Stimulated activated CD8-positive, alpha-beta memory T cell treated with anti-CD3 and anti-CD28 coated beads, Interleukin-4, amount 100 ng/mL, for 48 hours (primary cell): ENCODE measurements at regions not wholly inside any gene's neighbourhood (a gene's known extent, or its start where the extent isn't known, plus 50 kb on each side); places are given as distances from the start of the nearest gene placed in this dataset.

Experiments used
- DNase-seq: peaks from one replicate; pipeline ENCODE4 v3.0.0-alpha.2; 2020

DNA sequence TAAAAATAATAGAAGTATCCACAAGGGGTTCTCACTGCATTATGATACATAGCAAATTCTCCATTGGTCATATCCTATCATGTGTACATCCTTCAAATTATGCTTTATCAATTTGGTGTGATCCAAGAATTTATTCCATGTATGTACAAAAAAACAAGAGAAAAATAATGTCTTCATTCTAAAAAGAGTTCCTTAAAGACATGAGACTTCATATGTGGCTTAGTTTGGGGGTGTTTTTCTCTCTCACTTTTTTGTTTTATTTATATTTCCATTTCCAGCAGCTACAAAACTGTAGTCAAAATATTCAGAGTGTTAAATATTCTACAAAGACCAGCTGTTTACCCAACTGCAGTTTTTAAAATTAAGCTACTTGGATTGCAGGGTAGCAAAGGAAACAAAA, 972.0 kb downstream of the DTWD2 start:
- DNase-seq, result no peak

DNA sequence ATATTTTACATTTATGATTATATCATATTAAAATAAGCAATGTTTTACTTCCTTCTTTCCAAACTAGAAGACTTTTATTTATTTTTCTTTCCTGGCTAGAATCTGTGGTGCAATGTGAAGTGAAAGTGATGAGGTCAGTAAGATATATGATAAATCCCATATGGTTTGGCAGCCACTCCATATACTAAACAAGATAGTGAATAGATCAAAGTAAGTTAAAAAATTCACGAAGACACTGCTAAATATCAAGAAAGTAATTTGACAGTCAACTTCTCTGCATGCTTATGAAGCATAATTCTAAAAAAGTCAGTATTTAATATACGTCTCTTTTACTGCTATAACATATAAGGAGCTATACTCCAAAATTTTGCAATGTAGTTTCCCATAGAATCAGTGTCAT, 972.8 kb downstream of the DTWD2 start:
- DNase-seq, result no peak

DNA sequence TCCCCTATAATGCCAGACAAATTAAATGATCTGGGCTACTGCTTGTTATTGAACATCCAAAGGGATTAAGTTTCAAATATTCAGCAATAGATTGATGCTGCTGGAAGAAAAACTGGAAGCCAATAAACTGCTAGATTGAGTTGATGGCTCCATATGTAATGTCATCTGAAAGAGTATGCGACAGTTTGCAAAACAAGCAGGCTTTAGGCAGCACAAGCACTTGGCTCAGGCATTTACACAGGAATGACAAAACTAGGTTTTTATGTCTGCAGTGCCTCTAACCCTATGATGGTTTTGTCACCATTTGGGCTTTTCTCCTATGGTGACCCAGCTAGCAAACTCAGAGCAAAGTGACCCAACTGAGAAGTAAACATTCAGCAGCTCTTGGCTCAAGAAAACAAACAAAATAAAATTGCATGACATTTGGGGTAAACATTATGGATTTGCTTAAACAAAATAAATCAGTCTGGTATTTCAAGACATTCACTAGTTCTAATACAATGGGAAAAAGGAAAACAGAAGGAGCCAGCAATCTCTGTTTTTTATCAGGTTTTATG, 978.5 kb downstream of the DTWD2 start:
- DNase-seq, result no peak

DNA sequence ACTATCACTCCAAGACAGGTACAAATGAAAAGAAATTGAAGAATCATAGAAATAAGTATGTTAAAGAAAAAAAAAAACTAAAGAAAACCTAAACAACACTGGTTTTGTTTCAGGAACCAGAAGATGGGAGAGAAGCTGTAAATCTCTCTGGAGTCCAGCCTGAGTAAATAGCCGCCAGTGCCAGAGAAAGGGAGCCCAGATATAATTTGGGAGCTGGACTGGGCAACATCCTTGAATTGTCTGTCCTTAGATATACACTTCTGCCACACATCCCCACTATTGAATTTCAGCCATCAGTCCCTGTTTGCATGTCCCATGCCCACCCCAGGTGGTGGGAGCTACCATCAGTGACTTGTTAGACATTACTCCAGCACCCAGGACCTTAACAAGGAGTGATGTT, 979.6 kb downstream of the DTWD2 start:
- no peak for DNase-seq

DNA sequence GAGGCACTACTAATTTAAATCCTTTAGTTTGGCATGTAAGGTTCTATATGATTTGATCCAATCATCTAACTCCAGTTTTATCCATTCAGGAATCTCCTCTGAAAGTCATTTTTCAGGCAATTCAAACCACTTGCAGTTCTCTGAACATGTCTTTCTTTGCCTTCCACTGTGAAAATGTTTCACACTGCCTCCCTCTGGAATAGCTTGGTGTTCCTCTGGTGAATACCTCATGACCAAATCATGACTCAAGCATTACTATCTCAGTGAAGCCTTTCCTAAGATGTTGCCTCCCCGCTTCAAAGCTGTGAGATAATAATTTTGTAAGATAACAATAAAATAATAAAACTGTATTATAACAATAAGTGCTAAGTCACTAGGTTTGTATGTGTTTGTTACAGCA, 981.1 kb downstream of the DTWD2 start:
- DNase-seq, result no peak

DNA sequence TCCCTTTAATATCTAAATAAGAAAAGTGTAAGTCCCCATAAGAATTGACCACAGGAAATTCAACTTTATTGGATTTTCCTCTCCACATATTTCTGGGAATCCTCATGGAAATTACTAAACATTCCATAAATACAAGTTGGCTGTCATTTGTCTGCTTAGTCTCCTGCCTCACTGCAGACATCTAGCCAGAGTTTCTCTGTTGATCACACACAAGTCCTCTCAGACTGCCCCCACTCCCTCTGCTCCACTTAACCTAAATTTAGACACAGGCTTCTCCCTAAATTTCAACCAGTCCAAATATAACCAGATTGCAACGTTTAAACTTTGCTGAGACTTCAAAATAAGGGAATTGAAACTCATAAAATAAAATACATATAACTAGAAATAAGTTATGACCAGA, 982.1 kb downstream of the DTWD2 start:
- DNase-seq, result no peak

DNA sequence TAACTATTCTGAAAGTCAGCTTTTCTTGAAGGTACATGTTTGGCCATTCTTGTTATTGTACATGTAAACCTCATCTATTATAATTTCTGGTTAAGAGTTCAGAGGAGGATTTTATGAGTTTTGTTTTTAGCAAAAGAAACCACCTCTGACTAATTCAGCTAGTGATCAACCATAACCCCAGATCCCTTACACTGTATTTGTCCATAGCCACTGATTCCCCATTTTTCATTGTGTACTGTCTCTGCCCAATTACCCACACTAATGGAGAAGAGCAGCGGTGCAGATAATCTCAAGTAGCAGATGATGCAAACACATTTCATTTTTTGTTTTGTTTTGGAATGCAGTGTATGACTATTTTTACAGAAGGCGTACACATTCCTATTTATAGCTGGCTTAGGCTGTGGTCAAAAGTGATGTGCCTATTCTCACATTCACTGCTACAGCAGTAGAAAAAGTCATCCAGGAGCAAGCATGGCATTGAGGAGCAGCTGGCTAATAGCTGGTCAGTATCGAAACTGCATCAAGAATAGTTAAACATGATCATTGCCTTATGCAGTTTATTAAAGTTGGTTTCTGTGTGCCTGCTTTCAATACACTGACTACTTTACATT, 988.3 kb downstream of the DTWD2 start:
- DNase-seq, result no peak

DNA sequence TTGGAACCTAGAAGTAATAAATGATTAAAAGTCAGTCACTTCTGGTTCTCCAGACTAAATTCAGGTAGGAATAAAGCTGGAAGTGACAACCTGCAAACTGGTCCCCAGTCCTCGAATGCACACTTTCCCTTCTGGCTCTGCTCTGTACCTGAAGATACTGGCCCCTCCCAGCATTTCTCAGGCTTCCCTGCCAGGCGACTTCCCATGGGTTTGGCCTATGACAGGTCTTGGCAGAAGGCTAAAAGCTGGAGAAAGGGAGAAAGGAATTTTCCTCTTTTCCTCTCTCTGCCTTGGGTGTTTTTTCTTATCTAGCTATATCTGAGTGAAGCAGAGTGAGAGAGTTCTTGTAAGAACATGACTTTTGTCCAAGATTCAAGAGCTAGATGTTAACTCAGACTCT, 1005.7 kb downstream of the DTWD2 start:
- DNase-seq, result no peak

DNA sequence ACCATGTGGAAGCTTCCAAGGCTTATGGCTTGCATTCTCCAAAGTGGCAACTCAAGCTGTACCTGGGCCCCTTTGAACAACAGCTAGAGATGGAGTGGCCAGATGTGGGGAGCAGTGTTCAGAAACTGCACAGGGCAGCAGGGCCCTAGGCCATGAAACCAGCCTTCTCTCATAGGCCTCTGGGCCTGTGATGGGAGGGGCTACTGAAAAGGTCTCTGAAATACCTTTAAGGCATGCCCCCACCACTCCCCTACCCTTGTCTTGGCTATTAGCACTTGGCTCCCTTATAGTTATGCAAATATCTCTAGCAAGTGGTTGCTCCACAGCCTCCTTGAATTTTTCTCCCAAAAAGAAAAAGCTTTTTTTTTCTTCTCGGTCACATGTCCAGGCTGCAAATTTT, 1014.6 kb downstream of the DTWD2 start:
- no peak for DNase-seq

- DNase-seq, result no peak
Observed at GRCh38 chr5:117955831-117956230, 1032.5 kb downstream of the DTWD2 start.

- no peak for DNase-seq
Observed at GRCh38 chr5:117954331-117954730, 1034.0 kb downstream of the DTWD2 start.

DNA sequence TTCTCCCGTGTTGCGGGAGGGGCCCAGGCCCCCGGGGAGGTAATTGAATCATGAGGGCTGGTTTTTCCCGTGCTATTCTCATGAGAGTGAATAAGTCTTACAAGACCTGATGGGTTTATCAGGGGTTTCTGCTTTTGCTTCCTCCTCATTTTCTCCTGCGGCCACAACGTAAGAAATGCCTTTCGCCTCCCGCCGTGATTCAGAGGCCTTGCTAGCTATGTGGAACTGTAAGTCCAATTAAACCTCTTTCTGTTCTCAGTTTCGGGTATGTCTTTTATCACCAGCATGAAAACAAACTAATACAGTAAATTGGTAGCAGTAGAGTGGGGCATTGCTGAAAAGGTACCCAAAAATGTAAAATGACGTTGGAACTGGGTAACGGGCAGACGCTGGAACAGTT, 1035.1 kb downstream of the DTWD2 start:
- DNase-seq, result no peak

GRCh38 chr5:117947836-117948235, 1040.5 kb downstream of the DTWD2 start:
- no peak for DNase-seq

- no peak for DNase-seq
Observed at GRCh38 chr5:117947121-117947520, 1041.2 kb downstream of the DTWD2 start.

DNA sequence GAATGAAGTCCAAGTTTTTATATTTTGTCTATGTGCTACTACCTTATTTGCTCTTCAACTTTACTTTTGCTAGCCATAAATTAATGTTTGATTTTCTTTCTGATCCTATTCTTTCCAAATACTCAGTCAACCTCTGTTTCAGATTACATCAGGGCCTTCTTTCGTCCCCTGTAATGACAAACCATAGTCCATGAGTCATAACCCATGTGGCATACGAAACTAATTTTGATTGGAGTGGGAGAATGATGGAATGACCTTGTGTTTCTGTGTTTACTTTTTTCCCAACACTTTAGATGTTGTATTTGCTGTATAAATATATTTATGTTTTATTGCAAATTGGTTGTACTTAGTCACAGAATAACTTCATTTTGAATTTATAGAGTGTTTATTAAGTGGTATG, 1043.1 kb downstream of the DTWD2 start:
- DNase-seq, result no peak

GRCh38 chr5:117943541-117943940, 1044.8 kb downstream of the DTWD2 start:
- DNase-seq, result no peak

- DNase-seq, result no peak
Observed at GRCh38 chr5:117942861-117943519, 1045.4 kb downstream of the DTWD2 start.

DNA sequence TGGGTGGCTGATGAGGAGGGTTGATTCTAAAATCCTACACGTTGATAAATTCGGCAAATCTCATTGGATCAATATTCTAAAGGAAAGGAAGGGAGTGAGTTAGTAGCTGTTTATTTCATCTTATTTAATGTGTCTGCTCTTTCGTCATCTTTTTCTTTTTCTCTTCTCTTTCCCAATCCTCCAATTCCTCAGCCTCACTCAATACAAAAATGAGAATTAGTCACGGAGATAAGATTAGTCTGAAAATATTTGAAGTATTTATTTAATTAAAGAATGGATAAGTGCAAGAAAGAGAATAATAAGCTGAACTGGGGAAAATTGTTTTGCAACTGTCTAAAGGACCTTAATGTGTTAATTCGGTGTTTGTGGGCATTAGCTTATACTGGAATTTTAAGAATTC, 1095.1 kb downstream of the DTWD2 start:
- no peak for DNase-seq

DNA sequence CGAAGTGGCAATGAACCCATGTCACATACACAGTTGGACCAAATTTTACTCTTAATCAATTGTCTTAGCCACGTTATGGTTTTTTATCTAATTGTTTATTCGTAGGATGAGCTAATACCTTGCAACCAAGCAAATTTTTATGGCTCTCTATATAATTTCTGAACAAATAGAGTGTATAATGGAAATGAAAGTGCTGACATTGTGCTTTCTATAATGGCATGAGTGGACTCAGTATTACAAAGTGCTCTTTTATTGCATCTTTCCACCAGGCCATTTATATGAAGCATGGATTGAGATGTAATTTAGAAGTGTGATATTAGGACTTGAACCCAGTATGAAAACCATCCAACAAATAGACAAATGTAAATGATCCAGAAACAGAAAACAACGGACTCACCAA, 1096.0 kb downstream of the DTWD2 start:
- DNase-seq, result no peak

DNA sequence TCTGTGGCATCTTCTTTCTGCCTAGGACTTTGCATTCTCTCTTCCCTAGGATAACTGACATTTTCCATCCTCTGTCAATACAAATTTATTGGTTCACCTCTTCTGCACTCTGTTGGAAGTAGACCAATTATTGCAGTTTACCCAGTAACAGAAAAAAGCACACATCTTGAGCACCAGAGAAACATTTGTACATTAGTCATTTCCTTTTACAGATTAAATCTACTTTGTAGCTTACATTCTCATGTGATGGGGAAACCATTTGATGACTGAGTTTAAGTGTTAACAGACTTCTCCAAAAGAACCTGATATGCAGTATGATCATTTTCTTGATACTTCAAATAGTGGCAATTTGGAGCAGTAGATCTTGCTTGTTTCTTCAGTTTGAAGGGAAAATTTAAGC, 1098.8 kb downstream of the DTWD2 start:
- DNase-seq, result no peak

DNA sequence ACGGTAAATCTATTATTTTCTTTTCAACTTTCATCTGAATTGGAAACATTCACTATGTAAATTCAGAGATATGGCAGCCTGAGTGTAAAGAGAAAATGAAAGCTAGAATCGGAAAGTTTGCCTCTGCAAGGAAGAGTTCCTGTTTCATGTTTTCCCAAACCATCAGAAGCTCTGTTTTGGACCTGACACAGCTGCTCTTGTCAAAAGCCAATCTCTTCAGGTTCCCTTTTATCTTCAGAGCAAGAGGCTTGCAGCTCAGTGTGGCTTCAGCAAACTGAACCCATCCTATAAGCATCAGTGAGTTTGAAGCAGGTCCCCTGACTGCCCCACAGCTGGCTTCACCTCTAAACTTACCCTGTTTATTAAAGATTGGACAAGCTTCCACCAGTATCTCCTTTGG, 1099.7 kb downstream of the DTWD2 start:
- DNase-seq, result no peak

DNA sequence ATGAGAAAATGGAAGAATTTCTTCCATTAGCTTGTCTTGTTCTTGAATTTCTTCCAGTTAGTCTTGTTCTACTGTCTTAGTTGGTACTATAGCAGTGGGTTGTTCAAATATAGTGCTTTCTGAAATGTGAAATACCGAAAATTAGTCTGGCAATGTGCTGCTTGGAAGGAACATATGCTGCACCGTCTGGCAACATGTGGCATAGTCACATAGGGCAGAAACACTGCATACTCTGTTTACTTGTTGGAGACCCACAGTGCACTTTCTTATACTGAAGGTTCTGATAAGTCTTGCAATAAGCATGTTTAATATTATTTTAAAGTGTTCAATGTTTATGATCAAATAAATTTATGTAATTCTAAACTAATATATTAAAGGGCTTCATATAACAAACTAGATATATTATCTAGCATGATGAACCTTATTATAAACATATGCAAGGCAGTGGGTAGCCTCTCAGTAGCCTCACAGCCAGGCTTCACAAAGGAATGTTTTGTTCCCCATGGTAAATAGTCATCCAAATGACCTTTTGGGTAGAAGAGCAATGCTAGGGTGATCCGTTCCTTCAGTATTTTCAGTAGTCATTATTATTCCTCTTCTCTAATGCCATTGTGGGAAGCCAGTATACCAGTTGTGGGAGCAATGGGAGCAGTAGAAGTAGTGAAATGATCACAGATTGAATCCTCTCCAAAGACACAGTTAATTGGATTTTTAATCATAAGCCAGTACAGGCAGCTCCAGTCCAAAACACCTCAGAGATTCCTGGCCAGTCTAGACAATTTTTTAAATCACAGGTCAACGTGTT, 1106.7 kb downstream of the DTWD2 start:
- DNase-seq, result no peak

DNA sequence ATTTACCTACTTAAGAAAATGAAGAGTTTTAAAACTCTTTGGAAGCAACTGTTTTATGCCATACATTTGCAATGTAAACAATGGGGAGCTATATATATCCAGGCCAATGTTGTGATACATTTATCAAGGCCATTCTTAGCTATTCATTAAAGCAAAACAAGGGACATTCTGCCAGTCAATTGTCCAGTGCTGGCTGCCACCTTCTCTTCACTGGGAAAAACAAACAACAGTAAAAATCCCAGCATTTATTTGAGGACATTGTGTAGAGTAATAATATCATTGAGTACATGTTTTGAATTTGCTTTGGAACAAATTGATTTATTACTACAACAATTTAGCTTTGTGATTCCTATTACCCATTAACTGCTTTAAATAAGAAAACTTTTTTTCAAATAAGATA, 1107.4 kb downstream of the DTWD2 start:
- DNase-seq, result no peak

DNA sequence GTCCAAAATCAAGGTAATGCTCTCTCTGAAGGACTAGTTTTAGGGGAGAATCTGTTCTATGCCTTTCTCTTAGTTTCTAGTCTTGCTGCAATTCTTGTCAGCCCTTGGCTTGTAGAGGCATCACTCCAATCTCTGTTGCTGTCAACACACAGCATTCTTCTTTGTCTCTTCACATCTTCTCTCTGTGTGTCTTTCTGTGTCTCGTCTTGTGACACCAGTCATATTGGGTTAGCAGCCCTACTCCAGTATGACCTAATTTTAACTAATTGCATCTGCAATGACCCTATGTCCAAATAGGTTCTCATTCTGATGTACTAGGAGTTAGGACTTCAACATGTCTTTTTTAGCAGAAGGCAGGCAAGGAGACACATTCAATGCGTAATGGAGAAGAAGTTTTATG, 1110.6 kb downstream of the DTWD2 start:
- DNase-seq, result no peak
